HCT116 (cell line): ENCODE measurements at regions not wholly inside any gene's neighbourhood (a gene's known extent, or its start where the extent isn't known, plus 50 kb on each side); places are given as distances from the start of the nearest gene placed in this dataset.

Experiments
- ATAC-seq: fragments of 200-7000 bp; cut with Tn5 transposase; 2 replicates; pipeline ENCODE4 v1.9.1; 2020; ENCODE audit warnings: mild to moderate bottlenecking, moderate library complexity
- BruUV-seq: library from RNA; stranded (reverse); fragments of 400-500 nt; replicated peaks from 2 replicates; lab custom pipeline; 2021; lab: Mats Ljungman, UMichigan
- CTCF ChIA-PET: fragments of 300-600 bp; sonication (Branson Sonifier 250); formaldehyde crosslinking; loops from one replicate; lab custom pipeline; 2021; ENCODE audit warnings: antibody characterized with exemption; lab: Charles Lee
- POLR2A ChIA-PET: fragments of 300-600, 350-600 bp; sonication (Branson Sonifier 250); formaldehyde crosslinking; loops from one replicate; lab custom pipeline; 2021; ENCODE audit warnings: antibody characterized with exemption; lab: Charles Lee
- RAD21 ChIA-PET, 2 experiments: fragments of 300-600 bp; sonication (Branson Sonifier 250); formaldehyde crosslinking; loops; one replicate each; lab custom pipeline; 2023; ENCODE audit warnings: low total read pairs in 2 of 2; ENCODE audit not compliant: uncharacterized antibody in 2 of 2, unreplicated experiment in 2 of 2, low non-redundant PET in 1 of 2; lab: Charles Lee
- DNase-seq: peaks from one replicate; pipeline ENCODE4 v3.0.0-alpha.2; 2010; ENCODE audit warnings: low read depth, low spot score
- H2AFZ ChIP-seq: fragments of 200-600 bp; shearing (Covaris generic), sonication (generic); 2 replicates; pipeline ENCODE4 v1.6.1; 2017; ENCODE audit warnings: low read depth, mixed run types, mixed read lengths, antibody characterized with exemption, low read length; ENCODE audit not compliant: poor library complexity, severe bottlenecking
- H3K27ac ChIP-seq: 2 replicates; pipeline ENCODE4 v1.5.1; 2012; ENCODE audit warnings: low read depth, low read length
- H3K27me3 ChIP-seq: fragments of 200-600 bp; sonication (generic); 2 replicates; pipeline ENCODE4 v1.6.1; 2016; ENCODE audit warnings: mixed run types, low read length, mixed read lengths; ENCODE audit not compliant: insufficient read depth
- H3K36me3 ChIP-seq, 2 experiments: fragments of 200-500 bp in 1 of 2; fragments of 200-600 bp in 1 of 2; sonication (Bioruptor generic) in 1 of 2; sonication (generic) in 1 of 2; 2 replicates each; pipeline versions ENCODE4 v1.5.1 to v1.6.1; 2014 to 2016; ENCODE audit warnings: low read length in 2 of 2, inconsistent platforms in 1 of 2, mixed read lengths in 1 of 2, mixed run types in 1 of 2; ENCODE audit not compliant: insufficient read depth in 2 of 2, control insufficient read depth in 1 of 2
- H3K4me1 ChIP-seq, 2 experiments: fragments of 200-600 bp in 1 of 2; sonication (generic) in 1 of 2; 2 replicates each; pipeline versions ENCODE4 v1.5.1 to v1.6.1; 2012 to 2017; ENCODE audit warnings: low read length in 2 of 2, inconsistent platforms in 1 of 2, mild to moderate bottlenecking in 1 of 2, mixed read lengths in 1 of 2, mixed run types in 1 of 2, moderate library complexity in 1 of 2; ENCODE audit not compliant: insufficient read depth in 2 of 2, control insufficient read depth in 1 of 2
- H3K4me2 ChIP-seq: fragments of 200-600 bp; sonication (generic); 2 replicates; pipeline ENCODE4 v1.6.1; 2017; ENCODE audit warnings: mixed run types, low read length, mixed read lengths
- H3K4me3 ChIP-seq, 2 experiments: fragments of 200-600 bp in 1 of 2; sonication (generic) in 1 of 2; replicated peaks in 1 of 2; 2 replicates each; pipeline ENCODE4 v1.5.1; 2011 to 2016; ENCODE audit warnings: low read length in 2 of 2, control low read depth in 1 of 2, low read depth in 1 of 2, mild to moderate bottlenecking in 1 of 2, mixed read lengths in 1 of 2, mixed run types in 1 of 2
- H3K79me2 ChIP-seq: fragments of 200-600 bp; sonication (generic); 2 replicates; pipeline ENCODE4 v1.6.1; 2017; ENCODE audit warnings: mild to moderate bottlenecking, mixed run types, low read length, moderate library complexity, mixed read lengths; ENCODE audit not compliant: insufficient read depth
- H3K9ac ChIP-seq: fragments of 200-600 bp; sonication (generic); 2 replicates; pipeline ENCODE4 v1.6.1; 2016; ENCODE audit warnings: low read length, mixed read lengths
- H3K9me2 ChIP-seq: fragments of 200-600 bp; sonication (generic), shearing (Covaris generic); 2 replicates; pipeline ENCODE4 v1.6.1; 2017; ENCODE audit warnings: mixed run types, mild to moderate bottlenecking, moderate library complexity; ENCODE audit not compliant: insufficient read depth
- H3K9me3 ChIP-seq, 2 experiments: fragments of 200-500 bp in 1 of 2; fragments of 200-600 bp in 1 of 2; sonication (Bioruptor generic) in 1 of 2; sonication (generic) in 1 of 2; 2 replicates each; pipeline ENCODE4 v1.6.1; 2014 to 2017; ENCODE audit warnings: low read length in 2 of 2, mixed read lengths in 2 of 2, inconsistent platforms in 1 of 2, low read depth in 1 of 2, mild to moderate bottlenecking in 1 of 2, mixed run types in 1 of 2, moderate library complexity in 1 of 2; ENCODE audit not compliant: control insufficient read depth in 1 of 2, insufficient read depth in 1 of 2
- H4K20me1 ChIP-seq: fragments of 200-600 bp; sonication (generic), shearing (Covaris generic); 2 replicates; pipeline ENCODE4 v1.6.1; 2017; ENCODE audit warnings: mixed run types, mild to moderate bottlenecking, moderate library complexity; ENCODE audit not compliant: insufficient read depth
- CBX3 ChIP-seq: IDR thresholded peaks from 2 replicates; pipeline ENCODE4 v1.6.1; 2012; ENCODE audit warnings: low read depth
- CEBPB ChIP-seq: IDR thresholded peaks from 2 replicates; pipeline ENCODE4 v1.6.1; 2012; ENCODE audit warnings: low read depth
- CTCF ChIP-seq, 3 experiments: fragments of 200-600 bp in 1 of 3; sonication (generic) in 1 of 3; IDR thresholded peaks in 2 of 3; conservative IDR thresholded peaks in 1 of 3; 2 replicates each; pipeline ENCODE4 v1.5.1; 2012 to 2017; ENCODE audit warnings: low read depth in 2 of 3, low read length in 2 of 3, antibody characterized with exemption in 1 of 3, borderline replicate concordance in 1 of 3, control low read depth in 1 of 3, mild to moderate bottlenecking in 1 of 3, mixed read lengths in 1 of 3, mixed run types in 1 of 3, moderate library complexity in 1 of 3; ENCODE audit not compliant: insufficient read depth in 1 of 3
- ELF1 ChIP-seq: IDR thresholded peaks from 2 replicates; pipeline ENCODE4 v1.6.1; 2012; ENCODE audit warnings: low read depth, borderline replicate concordance
- EZH2 ChIP-seq: fragments of 200-600 bp; sonication (generic); IDR thresholded peaks from 2 replicates; pipeline ENCODE4 v1.6.1; 2017; ENCODE audit warnings: antibody characterized with exemption, mixed run types
- EZH2phosphoT487 ChIP-seq: fragments of 200-600 bp; IDR thresholded peaks from 2 replicates; pipeline ENCODE4 v1.6.1; 2018; ENCODE audit warnings: antibody characterized with exemption, borderline replicate concordance
- FOSL1 ChIP-seq: IDR thresholded peaks from 2 replicates; pipeline ENCODE4 v1.6.1; 2012; ENCODE audit warnings: low read depth
- POLR2A ChIP-seq: IDR thresholded peaks from 2 replicates; pipeline ENCODE4 v1.7.0; 2011; ENCODE audit warnings: borderline replicate concordance; ENCODE audit not compliant: insufficient read depth, insufficient read length; ENCODE audit errors: extremely low read depth
- SIN3A ChIP-seq: IDR thresholded peaks from 2 replicates; pipeline ENCODE4 v1.6.1; 2012; ENCODE audit warnings: low read depth
- SRF ChIP-seq: IDR thresholded peaks from 2 replicates; pipeline ENCODE4 v1.6.1; 2012; ENCODE audit warnings: low read depth
- TCF7L2 ChIP-seq: IDR thresholded peaks from 2 replicates; pipeline ENCODE4 v1.7.0; 2011; ENCODE audit warnings: borderline replicate concordance, inconsistent platforms; ENCODE audit not compliant: insufficient read depth, insufficient read length; ENCODE audit errors: extremely low read depth
- YY1 ChIP-seq: IDR thresholded peaks from 2 replicates; pipeline ENCODE4 v1.6.1; 2011; ENCODE audit warnings: low read length, low read depth, moderate library complexity, mild to moderate bottlenecking; ENCODE audit not compliant: insufficient replicate concordance; ENCODE audit errors: extremely low read depth
- ZFX ChIP-seq: fragments of 450-650 bp; IDR thresholded peaks from 2 replicates; pipeline ENCODE4 v1.6.1; 2017
- ZNF274 ChIP-seq: fragments of 200-500 bp; sonication (Bioruptor generic); IDR thresholded peaks from 2 replicates; pipeline ENCODE4 v1.6.1; 2014; ENCODE audit warnings: mild to moderate bottlenecking, low read depth, low read length, inconsistent platforms
- intact Hi-C: fragments of 100-400 bp; cut with micrococcal nuclease; formaldehyde crosslinking; loops from 2 replicates; pipeline ENCODE4 v1.10.0; 2022
- TF ChIP-seq, protein P1 (sequence below): IDR thresholded peaks from 2 replicates; pipeline ENCODE4 v1.6.1; 2012
- TF ChIP-seq, protein P2 (sequence below): IDR thresholded peaks from 2 replicates; pipeline ENCODE4 v1.6.1; 2012
- TF ChIP-seq, protein P3 (sequence below): IDR thresholded peaks from 2 replicates; pipeline ENCODE4 v1.6.1; 2012; ENCODE audit warnings: low read depth

GRCh38 chr1:104295511-104295910 lies 545.8 kb downstream of the AMY1C start:
- RAD21 ChIA-PET: no interaction called here
- intact Hi-C loops: no loop called here
- Histone ChIP-seq H4K20me1 (no peaks in the 10 kb centered on the region), H3K9me3 (peaks cover 7 to 32% of the 10 kb centered on the region in 2 experiments; a peak in 3 of 4 replicates)
- no peak for ATAC-seq
- no peak for TF ChIP-seq CTCF (IDR thresholded peaks at IDR 0.05 in 2 of 3, conservative IDR thresholded peaks at IDR 0.05 in 1 of 3; ENCODE audit: borderline replicate concordance in 1 of 3, insufficient read depth in 1 of 3, low read depth in 2 of 3, low read length in 2 of 3)
- no peak for TF ChIP-seq POLR2A
- no peak for TF ChIP-seq EZH2
- TF ChIP-seq SIN3A: no peak
- no peak for TF ChIP-seq EZH2phosphoT487
- no peak for TF ChIP-seq CEBPB
- no peak for TF ChIP-seq ELF1
- TF ChIP-seq YY1: no peak
- no peak for TF ChIP-seq CBX3
- TF ChIP-seq ZFX: no peak
- no peak for TF ChIP-seq SRF
- TF ChIP-seq ZNF274: no peak
- TF ChIP-seq FOSL1: no peak
- TF ChIP-seq, protein P1, sequence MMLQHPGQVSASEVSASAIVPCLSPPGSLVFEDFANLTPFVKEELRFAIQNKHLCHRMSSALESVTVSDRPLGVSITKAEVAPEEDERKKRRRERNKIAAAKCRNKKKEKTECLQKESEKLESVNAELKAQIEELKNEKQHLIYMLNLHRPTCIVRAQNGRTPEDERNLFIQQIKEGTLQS: no peak
- TF ChIP-seq, protein P2, sequence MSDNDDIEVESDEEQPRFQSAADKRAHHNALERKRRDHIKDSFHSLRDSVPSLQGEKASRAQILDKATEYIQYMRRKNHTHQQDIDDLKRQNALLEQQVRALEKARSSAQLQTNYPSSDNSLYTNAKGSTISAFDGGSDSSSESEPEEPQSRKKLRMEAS: no peak
- TF ChIP-seq, protein P3, sequence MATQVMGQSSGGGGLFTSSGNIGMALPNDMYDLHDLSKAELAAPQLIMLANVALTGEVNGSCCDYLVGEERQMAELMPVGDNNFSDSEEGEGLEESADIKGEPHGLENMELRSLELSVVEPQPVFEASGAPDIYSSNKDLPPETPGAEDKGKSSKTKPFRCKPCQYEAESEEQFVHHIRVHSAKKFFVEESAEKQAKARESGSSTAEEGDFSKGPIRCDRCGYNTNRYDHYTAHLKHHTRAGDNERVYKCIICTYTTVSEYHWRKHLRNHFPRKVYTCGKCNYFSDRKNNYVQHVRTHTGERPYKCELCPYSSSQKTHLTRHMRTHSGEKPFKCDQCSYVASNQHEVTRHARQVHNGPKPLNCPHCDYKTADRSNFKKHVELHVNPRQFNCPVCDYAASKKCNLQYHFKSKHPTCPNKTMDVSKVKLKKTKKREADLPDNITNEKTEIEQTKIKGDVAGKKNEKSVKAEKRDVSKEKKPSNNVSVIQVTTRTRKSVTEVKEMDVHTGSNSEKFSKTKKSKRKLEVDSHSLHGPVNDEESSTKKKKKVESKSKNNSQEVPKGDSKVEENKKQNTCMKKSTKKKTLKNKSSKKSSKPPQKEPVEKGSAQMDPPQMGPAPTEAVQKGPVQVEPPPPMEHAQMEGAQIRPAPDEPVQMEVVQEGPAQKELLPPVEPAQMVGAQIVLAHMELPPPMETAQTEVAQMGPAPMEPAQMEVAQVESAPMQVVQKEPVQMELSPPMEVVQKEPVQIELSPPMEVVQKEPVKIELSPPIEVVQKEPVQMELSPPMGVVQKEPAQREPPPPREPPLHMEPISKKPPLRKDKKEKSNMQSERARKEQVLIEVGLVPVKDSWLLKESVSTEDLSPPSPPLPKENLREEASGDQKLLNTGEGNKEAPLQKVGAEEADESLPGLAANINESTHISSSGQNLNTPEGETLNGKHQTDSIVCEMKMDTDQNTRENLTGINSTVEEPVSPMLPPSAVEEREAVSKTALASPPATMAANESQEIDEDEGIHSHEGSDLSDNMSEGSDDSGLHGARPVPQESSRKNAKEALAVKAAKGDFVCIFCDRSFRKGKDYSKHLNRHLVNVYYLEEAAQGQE: no peak
- no peak for TF ChIP-seq TCF7L2
- TF ChIP-seq, all 23 proteins: peak for 0
- Histone ChIP-seq H2AFZ (no peak overlapping the region), H3K9me2 (no peaks in the 10 kb centered on the region; the same call in 1 of the 2 replicates), H3K36me3 (no peaks in the 10 kb centered on the region), H3K79me2 (no peaks in the 10 kb centered on the region), H3K4me2 (no peak overlapping the region), H3K9ac (no peak overlapping the region), H3K4me1 (no peaks in the 10 kb centered on the region), H3K4me3 (no peak overlapping the region), H3K27ac (no peak overlapping the region), H3K27me3 (no peaks in the 10 kb centered on the region)
- DNase-seq: no peak
- POLR2A ChIA-PET: no interaction called here
- CTCF ChIA-PET: no interaction called here
- BruUV-seq: no TSS peak
